HG02610 (cell line): ENCODE measurements at regions not wholly inside any gene's neighbourhood (a gene's known extent, or its start where the extent isn't known, plus 50 kb on each side); places are given as distances from the start of the nearest gene placed in this dataset.

ENCODE experiments used
- ATAC-seq: cut with Tn5 transposase; IDR thresholded peaks from one replicate; pipeline ENCODE4 v1.9.1; 2021; ENCODE audit warnings: mild to moderate bottlenecking, moderate library complexity; ENCODE audit not compliant: unreplicated experiment

- ATAC-seq: no peak
Observed at GRCh38 chr12:98126637-98127335, 388.6 kb upstream of the TMPO start.

- no peak for ATAC-seq
Observed at GRCh38 chr12:98127336-98127679, 388.1 kb upstream of the TMPO start.

GRCh38 chr12:98127854-98128253, 387.5 kb upstream of the TMPO start:
- no peak for ATAC-seq

- no peak for ATAC-seq
Observed at GRCh38 chr12:98136544-98136943, 378.8 kb upstream of the TMPO start.

GRCh38 chr12:98137278-98137677, 378.1 kb upstream of the TMPO start:
- ATAC-seq: no peak

- ATAC-seq: no peak
Observed at GRCh38 chr12:98144953-98145352, 370.4 kb upstream of the TMPO start.

- ATAC-seq: no peak
Observed at GRCh38 chr12:98146043-98146442, 369.3 kb upstream of the TMPO start.

- no peak for ATAC-seq
Observed at GRCh38 chr12:98146487-98146886, 368.9 kb upstream of the TMPO start.

GRCh38 chr12:98149270-98149669, 366.1 kb upstream of the TMPO start:
- peak; percentile 82 for ATAC-seq

GRCh38 chr12:98149691-98150210, 365.6 kb upstream of the TMPO start:
- no peak for ATAC-seq

- ATAC-seq: no peak
Observed at GRCh38 chr12:98151105-98151590, 364.2 kb upstream of the TMPO start.

- ATAC-seq: no peak
Observed at GRCh38 chr12:98151984-98152383, 363.4 kb upstream of the TMPO start.

- ATAC-seq: no peak
Observed at GRCh38 chr12:98154850-98155249, 360.5 kb upstream of the TMPO start.

- no peak for ATAC-seq
Observed at GRCh38 chr12:98156697-98157096, 358.7 kb upstream of the TMPO start.

GRCh38 chr12:98162906-98163678, 352.3 kb upstream of the TMPO start:
- no peak for ATAC-seq

- ATAC-seq: no peak
Observed at GRCh38 chr12:98172304-98172703, 343.1 kb upstream of the TMPO start.

- no peak for ATAC-seq
Observed at GRCh38 chr12:98172801-98173200, 342.6 kb upstream of the TMPO start.

- ATAC-seq: no peak
Observed at GRCh38 chr12:98173773-98174427, 341.5 kb upstream of the TMPO start.

GRCh38 chr12:98174428-98174809, 341.0 kb upstream of the TMPO start:
- ATAC-seq: no peak

- no peak for ATAC-seq
Observed at GRCh38 chr12:98178126-98178525, 337.3 kb upstream of the TMPO start.

- ATAC-seq: no peak
Observed at GRCh38 chr12:98179151-98179550, 336.2 kb upstream of the TMPO start.

GRCh38 chr12:98180603-98181002, 334.8 kb upstream of the TMPO start:
- no peak for ATAC-seq
